ENCODE measurements at regions not wholly inside any gene's neighbourhood (a gene's known extent, or its start where the extent isn't known, plus 50 kb on each side); places are given as distances from the start of the nearest gene placed in this dataset.

DNA sequence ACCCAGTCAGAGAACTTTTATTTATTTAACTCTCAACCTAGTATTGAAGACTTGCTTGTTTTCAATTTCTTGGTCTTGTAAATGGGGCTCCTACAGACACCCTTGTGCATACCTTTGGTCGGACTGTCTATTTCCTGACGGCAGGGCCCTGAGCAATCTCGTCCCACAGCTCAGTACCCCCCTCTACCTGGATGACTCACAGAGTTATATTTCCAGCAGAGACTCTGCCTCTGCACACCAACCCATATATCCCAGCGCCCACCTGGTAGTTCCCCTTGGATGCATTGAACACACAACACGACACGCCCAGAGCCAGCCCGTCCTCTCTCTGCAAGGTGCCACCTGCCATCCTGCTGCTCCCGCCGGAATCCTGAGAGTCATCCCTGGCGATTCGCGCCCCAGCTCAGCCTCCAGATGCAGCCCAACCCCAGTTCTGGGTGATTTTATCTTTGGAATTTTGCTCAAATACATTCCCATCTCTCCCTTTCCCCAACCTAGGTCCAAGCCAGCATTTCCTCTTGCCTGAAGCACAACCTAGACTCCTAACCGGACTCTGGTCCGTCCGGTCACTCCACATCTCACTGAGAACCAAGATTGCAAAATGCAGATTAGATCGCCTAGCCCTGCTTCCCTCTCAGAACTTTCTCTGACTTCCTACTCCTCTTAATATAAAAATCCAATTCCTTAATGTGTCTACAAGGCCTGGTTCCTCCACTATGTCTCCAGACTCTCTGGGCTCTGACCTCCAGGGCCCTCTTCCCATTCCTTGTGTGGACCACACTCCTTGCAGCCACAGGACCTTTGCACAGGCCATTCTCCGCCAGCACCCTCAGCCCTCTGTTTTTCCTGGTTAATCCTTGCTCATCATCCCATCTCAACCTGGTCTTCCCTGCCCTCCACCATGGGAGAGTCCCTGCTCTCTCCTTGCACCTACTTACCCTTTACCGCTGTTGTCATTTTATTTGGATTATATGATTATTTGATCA is 129.2 kb downstream of the SEC14L1 start:
- TF ChIP-seq, protein P1, sequence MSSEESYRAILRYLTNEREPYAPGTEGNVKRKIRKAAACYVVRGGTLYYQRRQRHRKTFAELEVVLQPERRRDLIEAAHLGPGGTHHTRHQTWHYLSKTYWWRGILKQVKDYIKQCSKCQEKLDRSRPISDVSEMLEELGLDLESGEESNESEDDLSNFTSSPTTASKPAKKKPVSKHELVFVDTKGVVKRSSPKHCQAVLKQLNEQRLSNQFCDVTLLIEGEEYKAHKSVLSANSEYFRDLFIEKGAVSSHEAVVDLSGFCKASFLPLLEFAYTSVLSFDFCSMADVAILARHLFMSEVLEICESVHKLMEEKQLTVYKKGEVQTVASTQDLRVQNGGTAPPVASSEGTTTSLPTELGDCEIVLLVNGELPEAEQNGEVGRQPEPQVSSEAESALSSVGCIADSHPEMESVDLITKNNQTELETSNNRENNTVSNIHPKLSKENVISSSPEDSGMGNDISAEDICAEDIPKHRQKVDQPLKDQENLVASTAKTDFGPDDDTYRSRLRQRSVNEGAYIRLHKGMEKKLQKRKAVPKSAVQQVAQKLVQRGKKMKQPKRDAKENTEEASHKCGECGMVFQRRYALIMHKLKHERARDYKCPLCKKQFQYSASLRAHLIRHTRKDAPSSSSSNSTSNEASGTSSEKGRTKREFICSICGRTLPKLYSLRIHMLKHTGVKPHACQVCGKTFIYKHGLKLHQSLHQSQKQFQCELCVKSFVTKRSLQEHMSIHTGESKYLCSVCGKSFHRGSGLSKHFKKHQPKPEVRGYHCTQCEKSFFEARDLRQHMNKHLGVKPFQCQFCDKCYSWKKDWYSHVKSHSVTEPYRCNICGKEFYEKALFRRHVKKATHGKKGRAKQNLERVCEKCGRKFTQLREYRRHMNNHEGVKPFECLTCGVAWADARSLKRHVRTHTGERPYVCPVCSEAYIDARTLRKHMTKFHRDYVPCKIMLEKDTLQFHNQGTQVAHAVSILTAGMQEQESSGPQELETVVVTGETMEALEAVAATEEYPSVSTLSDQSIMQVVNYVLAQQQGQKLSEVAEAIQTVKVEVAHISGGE (tag by site-specific recombination; conservative IDR thresholded peaks at IDR 0.05; ENCODE audit: low read depth): no peak
- peak; percentile 98 for TF ChIP-seq ZNF623 (tag by site-specific recombination; IDR thresholded peaks at IDR 0.05)
- ChIA-PET POLR2A (interaction anchor here (1.1 kb wide), 1 partner anchor 15 kb away, joined by 4 read pairs; no protein-coding TSS in a partner anchor), CTCF (interaction anchor here (0.7 kb wide), 1 partner anchor 26 kb away, joined by 3 read pairs; no protein-coding TSS in a partner anchor)
- Histone ChIP-seq H3K4me3 (ENCODE audit: low read depth, low read length) (no peak overlapping the region), H3K36me3 (ENCODE audit: control insufficient read depth in 2 of 2, insufficient read depth in 1 of 2, low read length in 2 of 2) (no peaks in the 10 kb centered on the region), H3K4me1 (ENCODE audit: control insufficient read depth, insufficient read depth, low read length) (no peaks in the 10 kb centered on the region), H3K9me3 (ENCODE audit: control insufficient read depth, insufficient read depth, low read depth, low read length) (no peaks in the 10 kb centered on the region), H3K27ac (ENCODE audit: extremely low read depth, low read depth, low read length) (no peak overlapping the region)

DNA sequence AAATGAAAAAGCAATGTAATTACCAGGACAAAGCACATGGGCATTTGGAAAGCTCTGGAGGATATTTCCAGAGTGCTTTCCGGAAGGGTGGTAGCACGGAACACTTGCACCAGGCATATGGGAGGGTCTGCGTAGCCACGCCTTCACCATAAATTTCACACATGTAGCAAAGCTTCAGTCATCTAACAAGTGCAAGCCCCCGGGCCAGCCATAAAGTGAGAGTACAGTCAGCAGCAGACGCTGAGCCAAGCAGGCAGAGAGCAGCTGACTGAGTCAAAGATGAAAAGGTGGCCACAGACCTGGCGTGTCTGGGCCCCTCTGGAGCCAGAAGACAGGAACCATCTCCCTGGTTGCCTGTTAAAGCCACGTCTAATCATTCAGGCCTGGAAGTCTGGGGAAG is 130.6 kb downstream of the SEC14L1 start:
- no peak overlapping the region for H3K4me3 ChIP-seq (ENCODE audit: low read depth, low read length)
- no peaks in the 10 kb centered on the region for H3K36me3 ChIP-seq (ENCODE audit: control insufficient read depth in 2 of 2, insufficient read depth in 1 of 2, low read length in 2 of 2)
- no peaks in the 10 kb centered on the region for H3K9me3 ChIP-seq (ENCODE audit: control insufficient read depth, insufficient read depth, low read depth, low read length)
- H3K27ac ChIP-seq (ENCODE audit: extremely low read depth, low read depth, low read length): no peak overlapping the region
- POLR2A ChIA-PET: interaction anchor here (0.6 to 0.7 kb wide), 2 partner anchors 135 to 177 kb away, joined by 3 to 4 read pairs; no protein-coding TSS in a partner anchor
- no peaks in the 10 kb centered on the region for H3K4me1 ChIP-seq (ENCODE audit: control insufficient read depth, insufficient read depth, low read length)
- CTCF ChIA-PET: no interaction called here
- TF ChIP-seq TRIM28 (IDR thresholded peaks at IDR 0.05; ENCODE audit: borderline replicate concordance, low read length) (0 out of 2 replicates have a peak, but pooled peaks have one; percentile 34), ZBTB20 (tag by site-specific recombination; IDR thresholded peaks at IDR 0.05) (no peak), SP3 (tag by site-specific recombination; IDR thresholded peaks at IDR 0.05) (no peak), ZNF558 (tag by site-specific recombination; IDR thresholded peaks at IDR 0.05) (no peak), ZNF501 (tag by site-specific recombination; IDR thresholded peaks at IDR 0.05) (no peak), ZNF433 (tag by site-specific recombination; IDR thresholded peaks at IDR 0.05; ENCODE audit: low read depth) (no peak), HOXA7 (CRISPR knock-in tag; IDR thresholded peaks at IDR 0.05; ENCODE audit: borderline replicate concordance) (no peak), PRDM1 (tag by site-specific recombination; IDR thresholded peaks at IDR 0.05) (no peak), ZNF221 (tag by site-specific recombination; IDR thresholded peaks at IDR 0.05; ENCODE audit: borderline replicate concordance) (no peak), ZXDB (tag by site-specific recombination; IDR thresholded peaks at IDR 0.05) (no peak)
- TF ChIP-seq, protein P2, sequence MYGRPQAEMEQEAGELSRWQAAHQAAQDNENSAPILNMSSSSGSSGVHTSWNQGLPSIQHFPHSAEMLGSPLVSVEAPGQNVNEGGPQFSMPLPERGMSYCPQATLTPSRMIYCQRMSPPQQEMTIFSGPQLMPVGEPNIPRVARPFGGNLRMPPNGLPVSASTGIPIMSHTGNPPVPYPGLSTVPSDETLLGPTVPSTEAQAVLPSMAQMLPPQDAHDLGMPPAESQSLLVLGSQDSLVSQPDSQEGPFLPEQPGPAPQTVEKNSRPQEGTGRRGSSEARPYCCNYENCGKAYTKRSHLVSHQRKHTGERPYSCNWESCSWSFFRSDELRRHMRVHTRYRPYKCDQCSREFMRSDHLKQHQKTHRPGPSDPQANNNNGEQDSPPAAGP (tag by site-specific recombination; IDR thresholded peaks at IDR 0.05): peak; percentile 19; the same call in 1 of the 2 replicates
- TF ChIP-seq, protein P3, sequence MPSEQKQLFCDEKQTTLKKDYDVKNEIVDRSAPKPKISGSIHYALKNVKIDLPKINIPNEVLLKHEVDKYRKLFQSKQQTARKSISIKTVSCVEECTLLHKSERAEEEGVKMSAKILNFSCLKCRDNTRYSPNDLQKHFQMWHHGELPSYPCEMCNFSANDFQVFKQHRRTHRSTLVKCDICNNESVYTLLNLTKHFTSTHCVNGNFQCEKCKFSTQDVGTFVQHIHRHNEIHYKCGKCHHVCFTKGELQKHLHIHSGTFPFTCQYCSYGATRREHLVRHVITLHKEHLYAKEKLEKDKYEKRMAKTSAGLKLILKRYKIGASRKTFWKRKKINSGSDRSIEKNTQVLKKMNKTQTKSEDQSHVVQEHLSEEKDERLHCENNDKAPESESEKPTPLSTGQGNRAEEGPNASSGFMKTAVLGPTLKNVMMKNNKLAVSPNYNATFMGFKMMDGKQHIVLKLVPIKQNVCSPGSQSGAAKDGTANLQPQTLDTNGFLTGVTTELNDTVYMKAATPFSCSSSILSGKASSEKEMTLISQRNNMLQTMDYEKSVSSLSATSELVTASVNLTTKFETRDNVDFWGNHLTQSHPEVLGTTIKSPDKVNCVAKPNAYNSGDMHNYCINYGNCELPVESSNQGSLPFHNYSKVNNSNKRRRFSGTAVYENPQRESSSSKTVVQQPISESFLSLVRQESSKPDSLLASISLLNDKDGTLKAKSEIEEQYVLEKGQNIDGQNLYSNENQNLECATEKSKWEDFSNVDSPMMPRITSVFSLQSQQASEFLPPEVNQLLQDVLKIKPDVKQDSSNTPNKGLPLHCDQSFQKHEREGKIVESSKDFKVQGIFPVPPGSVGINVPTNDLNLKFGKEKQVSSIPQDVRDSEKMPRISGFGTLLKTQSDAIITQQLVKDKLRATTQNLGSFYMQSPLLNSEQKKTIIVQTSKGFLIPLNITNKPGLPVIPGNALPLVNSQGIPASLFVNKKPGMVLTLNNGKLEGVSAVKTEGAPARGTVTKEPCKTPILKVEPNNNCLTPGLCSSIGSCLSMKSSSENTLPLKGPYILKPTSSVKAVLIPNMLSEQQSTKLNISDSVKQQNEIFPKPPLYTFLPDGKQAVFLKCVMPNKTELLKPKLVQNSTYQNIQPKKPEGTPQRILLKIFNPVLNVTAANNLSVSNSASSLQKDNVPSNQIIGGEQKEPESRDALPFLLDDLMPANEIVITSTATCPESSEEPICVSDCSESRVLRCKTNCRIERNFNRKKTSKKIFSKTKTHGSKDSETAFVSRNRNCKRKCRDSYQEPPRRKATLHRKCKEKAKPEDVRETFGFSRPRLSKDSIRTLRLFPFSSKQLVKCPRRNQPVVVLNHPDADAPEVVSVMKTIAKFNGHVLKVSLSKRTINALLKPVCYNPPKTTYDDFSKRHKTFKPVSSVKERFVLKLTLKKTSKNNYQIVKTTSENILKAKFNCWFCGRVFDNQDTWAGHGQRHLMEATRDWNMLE (tag by site-specific recombination; conservative IDR thresholded peaks at IDR 0.05; ENCODE audit: low read depth): no peak
- TF ChIP-seq, protein P4, sequence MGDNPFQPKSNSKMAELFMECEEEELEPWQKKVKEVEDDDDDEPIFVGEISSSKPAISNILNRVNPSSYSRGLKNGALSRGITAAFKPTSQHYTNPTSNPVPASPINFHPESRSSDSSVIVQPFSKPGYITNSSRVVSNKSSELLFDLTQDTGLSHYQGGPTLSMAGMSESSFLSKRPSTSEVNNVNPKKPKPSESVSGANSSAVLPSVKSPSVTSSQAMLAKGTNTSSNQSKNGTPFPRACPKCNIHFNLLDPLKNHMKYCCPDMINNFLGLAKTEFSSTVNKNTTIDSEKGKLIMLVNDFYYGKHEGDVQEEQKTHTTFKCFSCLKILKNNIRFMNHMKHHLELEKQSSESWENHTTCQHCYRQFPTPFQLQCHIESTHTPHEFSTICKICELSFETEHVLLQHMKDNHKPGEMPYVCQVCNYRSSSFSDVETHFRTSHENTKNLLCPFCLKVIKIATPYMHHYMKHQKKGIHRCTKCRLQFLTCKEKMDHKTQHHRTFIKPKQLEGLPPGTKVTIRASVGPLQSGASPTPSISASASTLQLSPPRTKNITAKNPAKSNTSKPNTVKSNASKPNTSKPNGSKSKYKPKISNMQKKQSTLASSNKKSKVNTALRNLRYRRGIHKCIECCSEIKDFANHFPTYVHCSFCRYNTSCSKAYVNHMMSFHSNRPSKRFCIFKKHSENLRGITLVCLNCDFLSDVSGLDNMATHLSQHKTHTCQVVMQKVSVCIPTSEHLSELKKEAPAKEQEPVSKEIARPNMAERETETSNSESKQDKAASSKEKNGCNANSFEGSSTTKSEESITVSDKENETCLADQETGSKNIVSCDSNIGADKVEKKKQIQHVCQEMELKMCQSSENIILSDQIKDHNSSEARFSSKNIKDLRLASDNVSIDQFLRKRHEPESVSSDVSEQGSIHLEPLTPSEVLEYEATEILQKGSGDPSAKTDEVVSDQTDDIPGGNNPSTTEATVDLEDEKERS (tag by site-specific recombination; IDR thresholded peaks at IDR 0.05): no peak
